ENCODE measurements at regions not wholly inside any gene's neighbourhood (a gene's known extent, or its start where the extent isn't known, plus 50 kb on each side); places are given as distances from the start of the nearest gene placed in this dataset.

GRCh38 chr10:88120075-88120474 lies 256.6 kb downstream of the PTEN start:
- no peaks in the 10 kb centered on the region for H3K4me1 ChIP-seq (ENCODE audit: low read depth)
- no peak for DNase-seq (ENCODE audit: low read depth in 1 of 2, low spot score in 1 of 2)
- no peak overlapping the region for H3K4me3 ChIP-seq
- no peaks in the 10 kb centered on the region for H3K9me3 ChIP-seq (ENCODE audit: low read depth)
- H3K36me3 ChIP-seq, result no peaks in the 10 kb centered on the region
- TF ChIP-seq CTCF (IDR thresholded peaks at IDR 0.05; ENCODE audit: low read depth, low read length), result no peak
- H3K27ac ChIP-seq, result no peak overlapping the region
- H3K27me3 ChIP-seq, result no peaks in the 10 kb centered on the region

- no peak for DNase-seq (ENCODE audit: low read depth in 1 of 2, low spot score in 1 of 2)
- H3K9me3 ChIP-seq (ENCODE audit: low read depth), result no peaks in the 10 kb centered on the region
- no peaks in the 10 kb centered on the region for H3K27me3 ChIP-seq
- no peak for TF ChIP-seq CTCF (IDR thresholded peaks at IDR 0.05; ENCODE audit: low read depth, low read length)
- no peak overlapping the region for H3K4me3 ChIP-seq
- no peaks in the 10 kb centered on the region for H3K36me3 ChIP-seq
- no peak overlapping the region for H3K27ac ChIP-seq
- H3K4me1 ChIP-seq (ENCODE audit: low read depth), result no peaks in the 10 kb centered on the region
Measured at GRCh38 chr10:88120599-88121333, 257.3 kb downstream of the PTEN start.

- DNase-seq (ENCODE audit: low read depth in 1 of 2, low spot score in 1 of 2), result no peak
- H3K27ac ChIP-seq, result no peak overlapping the region
- no peaks in the 10 kb centered on the region for H3K9me3 ChIP-seq (ENCODE audit: low read depth)
- H3K27me3 ChIP-seq, result no peaks in the 10 kb centered on the region
- no peak for TF ChIP-seq CTCF (IDR thresholded peaks at IDR 0.05; ENCODE audit: low read depth, low read length)
- no peak overlapping the region for H3K4me3 ChIP-seq
- H3K36me3 ChIP-seq, result no peaks in the 10 kb centered on the region
- H3K4me1 ChIP-seq (ENCODE audit: low read depth), result no peaks in the 10 kb centered on the region
Measured at GRCh38 chr10:88121361-88121760, 257.9 kb downstream of the PTEN start.

- no peaks in the 10 kb centered on the region for H3K9me3 ChIP-seq (ENCODE audit: low read depth)
- H3K27ac ChIP-seq, result no peak overlapping the region
- H3K4me1 ChIP-seq (ENCODE audit: low read depth), result no peaks in the 10 kb centered on the region
- no peak for TF ChIP-seq CTCF (IDR thresholded peaks at IDR 0.05; ENCODE audit: low read depth, low read length)
- no peaks in the 10 kb centered on the region for H3K27me3 ChIP-seq
- DNase-seq (ENCODE audit: low read depth in 1 of 2, low spot score in 1 of 2), result no peak
- H3K4me3 ChIP-seq, result no peak overlapping the region
- no peaks in the 10 kb centered on the region for H3K36me3 ChIP-seq
Measured at GRCh38 chr10:88122145-88122544, 258.7 kb downstream of the PTEN start.

GRCh38 chr10:88122576-88122975 lies 259.2 kb downstream of the PTEN start:
- H3K4me3 ChIP-seq, result no peak overlapping the region
- DNase-seq (ENCODE audit: low read depth in 1 of 2, low spot score in 1 of 2), result no peak
- no peaks in the 10 kb centered on the region for H3K9me3 ChIP-seq (ENCODE audit: low read depth)
- H3K27ac ChIP-seq, result no peak overlapping the region
- no peaks in the 10 kb centered on the region for H3K4me1 ChIP-seq (ENCODE audit: low read depth)
- H3K27me3 ChIP-seq, result no peaks in the 10 kb centered on the region
- no peak for TF ChIP-seq CTCF (IDR thresholded peaks at IDR 0.05; ENCODE audit: low read depth, low read length)
- H3K36me3 ChIP-seq, result no peaks in the 10 kb centered on the region
